ENCODE measurements at regions not wholly inside any gene's neighbourhood (a gene's known extent, or its start where the extent isn't known, plus 50 kb on each side); places are given as distances from the start of the nearest gene placed in this dataset.

DNA sequence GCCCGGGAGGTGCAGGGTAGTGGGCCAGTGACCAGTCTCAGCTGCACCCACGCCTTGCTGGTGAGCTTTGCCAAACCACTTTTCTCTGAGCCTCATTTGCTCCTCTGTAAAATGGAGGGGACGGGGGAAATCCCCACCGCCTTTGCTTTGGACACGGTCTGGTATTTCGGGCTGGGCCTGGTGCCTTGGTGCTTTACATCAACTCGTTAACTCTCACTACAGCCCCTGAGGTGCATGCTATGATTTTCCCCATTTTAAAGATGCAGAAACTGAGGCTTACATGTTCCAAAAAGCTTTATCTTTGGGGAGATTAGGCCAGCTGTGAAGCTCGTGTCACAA, 116.1 kb upstream of the RUNX3 start:
- TF ChIP-seq POLR2A (IDR thresholded peaks at IDR 0.05), result no peak
- TF ChIP-seq POLR2AphosphoS5 (IDR thresholded peaks at IDR 0.05; ENCODE audit: insufficient read depth in 1 of 2, low read depth in 1 of 2), result no peak
